Astrocyte (in vitro differentiated cells and primary cell): ENCODE measurements at regions not wholly inside any gene's neighbourhood (a gene's known extent, or its start where the extent isn't known, plus 50 kb on each side); places are given as distances from the start of the nearest gene placed in this dataset.

Experiments used
- DNase-seq: peaks from one replicate; pipeline ENCODE4 v3.0.0-alpha.2; 2010; ENCODE audit warnings: low read depth
- FAIRE-seq: peaks from 2 replicates; lab custom pipeline; 2011; peaks lifted over from hg19 to GRCh38; lab: Jason Lieb, UNC
- H2AFZ ChIP-seq: 2 replicates; pipeline ENCODE4 v1.6.0; 2012; ENCODE audit warnings: low read depth, low read length, inconsistent platforms
- H3K27ac ChIP-seq: 2 replicates; pipeline ENCODE4 v1.5.1; 2011; ENCODE audit warnings: low read depth, low read length, inconsistent platforms
- H3K27me3 ChIP-seq: 2 replicates; pipeline ENCODE4 v1.6.0; 2011; ENCODE audit warnings: low read length, inconsistent platforms; ENCODE audit not compliant: insufficient read depth
- H3K36me3 ChIP-seq: 2 replicates; pipeline ENCODE4 v1.5.1; 2011; ENCODE audit warnings: low read length, inconsistent platforms; ENCODE audit not compliant: insufficient read depth
- H3K4me1 ChIP-seq: 2 replicates; pipeline ENCODE4 v1.5.1; 2011; ENCODE audit warnings: low read length, inconsistent platforms; ENCODE audit not compliant: insufficient read depth
- H3K4me2 ChIP-seq: 2 replicates; pipeline ENCODE4 v1.6.0; 2012; ENCODE audit warnings: low read length, inconsistent platforms
- H3K4me3 ChIP-seq: 2 replicates; pipeline ENCODE4 v1.5.1; 2011; ENCODE audit warnings: low read depth, mild to moderate bottlenecking, low read length, inconsistent platforms; ENCODE audit not compliant: insufficient read depth
- H3K79me2 ChIP-seq: 2 replicates; pipeline ENCODE4 v1.6.0; 2012; ENCODE audit warnings: mild to moderate bottlenecking, low read length, inconsistent platforms; ENCODE audit not compliant: insufficient read depth
- H3K9ac ChIP-seq: 2 replicates; pipeline ENCODE4 v1.6.0; 2012; ENCODE audit warnings: mild to moderate bottlenecking, low read length, inconsistent platforms
- H3K9me3 ChIP-seq: 2 replicates; pipeline ENCODE4 v1.5.1; 2012; ENCODE audit warnings: low read depth, mild to moderate bottlenecking, low read length, inconsistent platforms; ENCODE audit not compliant: insufficient read depth
- H4K20me1 ChIP-seq: 2 replicates; pipeline ENCODE4 v1.6.0; 2012; ENCODE audit warnings: low read length, inconsistent platforms; ENCODE audit not compliant: insufficient read depth
- H3K27ac Mint-ChIP-seq: one replicate; pipeline ENCODE4 v1.8.0; 2021; ENCODE audit warnings: mild to moderate bottlenecking, mixed read lengths; ENCODE audit not compliant: unreplicated experiment
- H3K27me3 Mint-ChIP-seq: one replicate; pipeline ENCODE4 v1.8.0; 2021; ENCODE audit warnings: low read depth, mixed read lengths; ENCODE audit not compliant: unreplicated experiment
- H3K36me3 Mint-ChIP-seq: one replicate; pipeline ENCODE4 v1.8.0; 2021; ENCODE audit warnings: low read depth, mixed read lengths; ENCODE audit not compliant: unreplicated experiment
- H3K4me1 Mint-ChIP-seq: one replicate; pipeline ENCODE4 v1.8.0; 2021; ENCODE audit warnings: low read depth, mixed read lengths; ENCODE audit not compliant: unreplicated experiment
- H3K4me3 Mint-ChIP-seq: one replicate; pipeline ENCODE4 v1.8.0; 2021; ENCODE audit warnings: mild to moderate bottlenecking, moderate library complexity, mixed read lengths; ENCODE audit not compliant: unreplicated experiment
- H3K9me3 Mint-ChIP-seq: one replicate; pipeline ENCODE4 v1.8.0; 2021; ENCODE audit warnings: mild to moderate bottlenecking, mixed read lengths; ENCODE audit not compliant: unreplicated experiment
- CTCF ChIP-seq: IDR thresholded peaks from 2 replicates; pipeline ENCODE4 v1.5.1; 2011; ENCODE audit warnings: low read depth, mild to moderate bottlenecking, inconsistent platforms, low read length, moderate library complexity; ENCODE audit not compliant: insufficient read depth
- EZH2 ChIP-seq: IDR thresholded peaks from 2 replicates; pipeline ENCODE4 v1.6.1; 2012; ENCODE audit warnings: mild to moderate bottlenecking, low read length, inconsistent platforms; ENCODE audit not compliant: insufficient read depth

GRCh38 chr5:91443761-91444467, 60.8 kb upstream of the ARRDC3 start:
- no peaks in the 10 kb centered on the region for H4K20me1 ChIP-seq
- H3K27me3 Mint-ChIP-seq, result no peaks in the 10 kb centered on the region

GRCh38 chr5:91443023-91443422, 59.9 kb upstream of the ARRDC3 start:
- H2AFZ ChIP-seq, result no peak overlapping the region
- FAIRE-seq (no peak), DNase-seq (peak; percentile 90)
- no peaks in the 10 kb centered on the region for H4K20me1 ChIP-seq
- no peak overlapping the region for H3K4me3 ChIP-seq
- H3K27me3 ChIP-seq, result no peaks in the 10 kb centered on the region
- H3K36me3 ChIP-seq, result no peaks in the 10 kb centered on the region
- peaks cover under 1% of the 10 kb centered on the region for H3K9me3 Mint-ChIP-seq
- TF ChIP-seq EZH2 (no peak), CTCF (no peak)
- peaks cover 2% of the 10 kb centered on the region for H3K4me1 Mint-ChIP-seq
- no peak overlapping the region for H3K27ac Mint-ChIP-seq
- H3K4me3 Mint-ChIP-seq, result no peak overlapping the region
- H3K4me2 ChIP-seq, result no peak overlapping the region
- H3K9me3 ChIP-seq, result no peaks in the 10 kb centered on the region
- no peaks in the 10 kb centered on the region for H3K79me2 ChIP-seq
- no peaks in the 10 kb centered on the region for H3K27me3 Mint-ChIP-seq
- H3K27ac ChIP-seq, result no peak overlapping the region
- no peaks in the 10 kb centered on the region for H3K36me3 Mint-ChIP-seq
- H3K4me1 ChIP-seq, result peaks cover 6% of the 10 kb centered on the region
- H3K9ac ChIP-seq, result no peak overlapping the region

More at GRCh38 chr5:91443761-91444467, 60.8 kb upstream of the ARRDC3 start:
- Mint-ChIP-seq H3K36me3 (no peaks in the 10 kb centered on the region), H3K27ac (no peak overlapping the region), H3K9me3 (peaks cover 2% of the 10 kb centered on the region), H3K4me3 (no peak overlapping the region), H3K4me1 (peaks cover 2% of the 10 kb centered on the region)
- H3K27me3 ChIP-seq, result no peaks in the 10 kb centered on the region
- no peak for FAIRE-seq
- H3K9ac ChIP-seq, result no peak overlapping the region
- no peaks in the 10 kb centered on the region for H3K9me3 ChIP-seq
- no peak overlapping the region for H3K27ac ChIP-seq
- H3K36me3 ChIP-seq, result no peaks in the 10 kb centered on the region
- TF ChIP-seq CTCF (no peak), EZH2 (no peak)
- peaks cover 6% of the 10 kb centered on the region for H3K4me1 ChIP-seq
- H3K79me2 ChIP-seq, result no peaks in the 10 kb centered on the region
- DNase-seq, result peak; percentile 23
- H2AFZ ChIP-seq, result no peak overlapping the region
- no peak overlapping the region for H3K4me3 ChIP-seq
- H3K4me2 ChIP-seq, result no peak overlapping the region

GRCh38 chr5:91441082-91441481, 58.0 kb upstream of the ARRDC3 start:
- Histone ChIP-seq H2AFZ (no peak overlapping the region), H3K9ac (no peak overlapping the region), H4K20me1 (no peaks in the 10 kb centered on the region), H3K79me2 (no peaks in the 10 kb centered on the region), H3K27me3 (no peaks in the 10 kb centered on the region), H3K36me3 (no peaks in the 10 kb centered on the region), H3K9me3 (no peaks in the 10 kb centered on the region), H3K4me2 (no peak overlapping the region), H3K27ac (no peak overlapping the region), H3K4me3 (no peak overlapping the region), H3K4me1 (peaks cover 6% of the 10 kb centered on the region)
- DNase-seq (no peak), FAIRE-seq (no peak)
- no peaks in the 10 kb centered on the region for H3K9me3 Mint-ChIP-seq
- H3K27ac Mint-ChIP-seq, result no peak overlapping the region
- TF ChIP-seq EZH2 (no peak), CTCF (no peak)
- peaks cover 2% of the 10 kb centered on the region for H3K4me1 Mint-ChIP-seq
- no peak overlapping the region for H3K4me3 Mint-ChIP-seq
- no peaks in the 10 kb centered on the region for H3K36me3 Mint-ChIP-seq
- no peaks in the 10 kb centered on the region for H3K27me3 Mint-ChIP-seq
